ENCODE measurements at regions not wholly inside any gene's neighbourhood (a gene's known extent, or its start where the extent isn't known, plus 50 kb on each side); places are given as distances from the start of the nearest gene placed in this dataset.

GRCh38 chr18:8893628-8894231 lies 188.4 kb downstream of the MTCL1 start:
- ATAC-seq (no peak), DNase-seq (no peak)
- H3K9me3 ChIP-seq: no peaks in the 10 kb centered on the region
- no peak for TF ChIP-seq CTCF (IDR thresholded peaks at IDR 0.05)
- no peak overlapping the region for H3K27ac ChIP-seq
- intact Hi-C loops (cut with DNase I): no loop called here
- no peaks in the 10 kb centered on the region for H3K4me1 ChIP-seq
- H3K27me3 ChIP-seq: no peaks in the 10 kb centered on the region
- H3K36me3 ChIP-seq: no peaks in the 10 kb centered on the region
- H3K4me3 ChIP-seq: no peak overlapping the region

GRCh38 chr18:8894823-8895222 lies 189.5 kb downstream of the MTCL1 start:
- TF ChIP-seq CTCF (IDR thresholded peaks at IDR 0.05): no peak
- Histone ChIP-seq H3K9me3 (no peaks in the 10 kb centered on the region), H3K36me3 (no peaks in the 10 kb centered on the region), H3K27ac (no peak overlapping the region), H3K4me3 (no peak overlapping the region), H3K4me1 (no peaks in the 10 kb centered on the region), H3K27me3 (no peaks in the 10 kb centered on the region)
- ATAC-seq: no peak
- no peak for DNase-seq
- intact Hi-C loops (cut with DNase I): no loop called here

- intact Hi-C loops (cut with DNase I): no loop called here
- no peaks in the 10 kb centered on the region for H3K27me3 ChIP-seq
- TF ChIP-seq CTCF (IDR thresholded peaks at IDR 0.05): no peak
- no peak overlapping the region for H3K27ac ChIP-seq
- no peaks in the 10 kb centered on the region for H3K36me3 ChIP-seq
- no peak for ATAC-seq
- no peaks in the 10 kb centered on the region for H3K9me3 ChIP-seq
- H3K4me3 ChIP-seq: no peak overlapping the region
- no peak for DNase-seq
- H3K4me1 ChIP-seq: no peaks in the 10 kb centered on the region
These were observed 190.0 kb downstream of the MTCL1 start for GRCh38 chr18:8895341-8895740.

DNA sequence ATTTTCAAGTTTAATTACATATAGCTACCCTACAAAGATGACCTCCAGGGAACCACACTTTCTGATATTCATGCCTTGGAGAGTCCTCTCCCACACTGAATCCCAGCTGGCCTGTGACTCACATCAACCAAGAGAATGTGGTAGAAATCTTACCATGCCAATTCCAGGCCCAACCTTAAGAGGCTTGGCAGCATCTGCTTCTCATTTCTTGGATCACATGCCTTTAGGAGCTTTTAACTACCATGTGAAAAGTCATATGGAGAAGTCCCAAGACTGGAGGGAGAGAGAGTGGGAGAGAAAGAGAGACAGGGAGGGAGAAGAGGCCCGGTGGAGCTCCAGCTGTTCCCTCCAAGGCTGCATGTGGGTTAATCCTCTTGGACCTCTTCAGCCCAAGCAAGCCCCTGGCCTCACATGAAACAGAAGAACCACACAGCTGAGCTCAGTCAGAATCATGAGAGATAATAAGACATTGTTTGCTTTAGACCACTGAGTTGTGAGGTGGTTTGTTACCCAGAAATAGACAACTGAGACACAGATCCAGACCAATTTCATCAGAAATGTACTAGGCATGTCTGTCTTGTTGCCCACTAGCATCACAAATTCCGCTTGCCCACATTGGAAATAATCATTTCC lies 190.7 kb downstream of the MTCL1 start:
- TF ChIP-seq CTCF (IDR thresholded peaks at IDR 0.05): no peak
- Histone ChIP-seq H3K4me1 (no peaks in the 10 kb centered on the region), H3K4me3 (no peak overlapping the region), H3K36me3 (no peaks in the 10 kb centered on the region), H3K27me3 (no peaks in the 10 kb centered on the region), H3K27ac (no peak overlapping the region), H3K9me3 (no peaks in the 10 kb centered on the region)
- intact Hi-C loops (cut with DNase I): no loop called here
- DNase-seq (no peak), ATAC-seq (no peak)

DNA sequence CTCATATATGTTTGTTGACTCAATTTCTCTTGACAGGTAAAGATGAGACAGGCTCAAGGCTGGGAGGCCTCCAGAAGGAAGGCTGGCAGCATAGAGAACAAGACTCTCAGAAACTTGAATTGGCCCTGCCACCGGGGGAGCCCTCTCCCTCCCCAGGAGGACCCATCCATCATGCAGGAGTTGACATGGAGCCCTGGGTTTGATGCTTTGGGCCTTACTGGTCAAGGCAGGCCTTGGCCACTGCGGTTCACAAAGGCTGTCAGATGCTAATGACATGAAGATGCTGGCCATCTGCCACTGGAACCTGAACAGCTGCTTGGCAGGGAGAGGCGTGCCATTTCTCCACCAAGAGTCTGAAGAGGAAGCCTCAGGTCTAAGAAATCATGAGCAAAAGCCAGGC lies 193.6 kb downstream of the MTCL1 start:
- intact Hi-C loops (cut with DNase I): no loop called here
- no peak for ATAC-seq
- H3K9me3 ChIP-seq: no peaks in the 10 kb centered on the region
- no peak overlapping the region for H3K4me3 ChIP-seq
- no peaks in the 10 kb centered on the region for H3K27me3 ChIP-seq
- H3K27ac ChIP-seq: no peak overlapping the region
- H3K36me3 ChIP-seq: no peaks in the 10 kb centered on the region
- no peaks in the 10 kb centered on the region for H3K4me1 ChIP-seq
- DNase-seq: no peak
- no peak for TF ChIP-seq CTCF (IDR thresholded peaks at IDR 0.05)

Measured in upper lobe of right lung (tissue), 1 donor.